HepG2 (cell line): ENCODE measurements at regions not wholly inside any gene's neighbourhood (a gene's known extent, or its start where the extent isn't known, plus 50 kb on each side); places are given as distances from the start of the nearest gene placed in this dataset.
A peak's percentile ranks its signal among the peaks of the same experiment; 100 is the strongest.

ENCODE experiments used
- BCL6 ChIP-seq: IDR thresholded peaks from 2 replicates; pipeline ENCODE4 v1.6.1; 2016; ENCODE audit warnings: missing genetic modification reagents, missing compliant biosample characterization
- EHMT2 ChIP-seq: fragments of 200-600 bp; sonication (generic); IDR thresholded peaks from 2 replicates; pipeline ENCODE4 v1.7.0; 2017; ENCODE audit warnings: antibody characterized with exemption, low read depth, low read length, borderline replicate concordance
- FOXA1 ChIP-seq, 2 experiments: fragments of 450-650 bp in 1 of 2; sonication (generic) in 1 of 2; formaldehyde crosslinking in 1 of 2; IDR thresholded peaks; 2 replicates each; pipeline versions ENCODE4 v1.4.0 to v1.6.1; 2016 to 2020; ENCODE audit warnings: missing genetic modification reagents in 1 of 2
- GATA4 ChIP-seq: sonication (generic); IDR thresholded peaks from 2 replicates; pipeline ENCODE4 v1.6.1; 2016; ENCODE audit warnings: antibody characterized with exemption, low read depth, borderline replicate concordance
- GATAD2A ChIP-seq: IDR thresholded peaks from 2 replicates; pipeline ENCODE4 v1.6.1; 2016
- HMG20A ChIP-seq: IDR thresholded peaks from 2 replicates; pipeline ENCODE4 v1.6.1; 2016; ENCODE audit warnings: borderline replicate concordance
- MIER2 ChIP-seq: IDR thresholded peaks from 2 replicates; pipeline ENCODE4 v1.6.1; 2016; ENCODE audit warnings: missing biosample characterization, missing genetic modification reagents
- MIXL1 ChIP-seq: IDR thresholded peaks from 2 replicates; pipeline ENCODE4 v1.6.1; 2016
- NCOR1 ChIP-seq: fragments of 200-600 bp; sonication (generic); IDR thresholded peaks from 2 replicates; pipeline ENCODE4 v1.7.0; 2017; ENCODE audit warnings: antibody characterized with exemption, low read length, borderline replicate concordance
- NFIC ChIP-seq: IDR thresholded peaks from 2 replicates; pipeline ENCODE4 v1.6.1; 2012; ENCODE audit warnings: mild to moderate bottlenecking, low read length, inconsistent platforms
- RARA ChIP-seq: IDR thresholded peaks from 2 replicates; pipeline ENCODE4 v1.6.1; 2016; ENCODE audit warnings: missing genetic modification reagents, missing compliant biosample characterization
- SALL1 ChIP-seq: sonication (generic); formaldehyde crosslinking; IDR thresholded peaks from 2 replicates; pipeline ENCODE4 v1.8.0; 2022; ENCODE audit warnings: mild to moderate bottlenecking, missing genetic modification reagents
- SAP130 ChIP-seq: IDR thresholded peaks from 2 replicates; pipeline ENCODE4 v1.6.1; 2016; ENCODE audit warnings: low read depth
- THAP9 ChIP-seq: sonication (generic); formaldehyde crosslinking; IDR thresholded peaks from 2 replicates; pipeline ENCODE4; 2020; ENCODE audit warnings: missing genetic modification reagents, mild to moderate bottlenecking, borderline replicate concordance
- ZBTB20 ChIP-seq: sonication (generic); formaldehyde crosslinking; IDR thresholded peaks from 2 replicates; pipeline ENCODE4 v1.8.1; 2023; ENCODE audit warnings: missing genetic modification reagents, low read depth, mild to moderate bottlenecking, borderline replicate concordance
- ZNF3 ChIP-seq: IDR thresholded peaks from 2 replicates; pipeline ENCODE4 v1.7.0; 2017; ENCODE audit warnings: inconsistent platforms
- ZNF709 ChIP-seq: sonication (generic); formaldehyde crosslinking; IDR thresholded peaks from 2 replicates; pipeline ENCODE4 v1.5.0; 2020; ENCODE audit warnings: mild to moderate bottlenecking, missing genetic modification reagents
- ZNF724P ChIP-seq: sonication (generic); formaldehyde crosslinking; IDR thresholded peaks from 2 replicates; pipeline ENCODE4 v1.8.0; 2022; ENCODE audit warnings: missing genetic modification reagents, borderline replicate concordance
- TF ChIP-seq, protein P1 (sequence below): sonication (generic); formaldehyde crosslinking; IDR thresholded peaks from 2 replicates; pipeline ENCODE4 v1.5.0; 2020; ENCODE audit warnings: missing genetic modification reagents, mild to moderate bottlenecking, borderline replicate concordance
- TF ChIP-seq, protein P2 (sequence below): sonication (generic); formaldehyde crosslinking; IDR thresholded peaks from 2 replicates; pipeline ENCODE4 v1.4.0; 2020; ENCODE audit warnings: missing genetic modification reagents
- TF ChIP-seq, protein P3 (sequence below): IDR thresholded peaks from 2 replicates; pipeline ENCODE4 v1.6.1; 2016; ENCODE audit warnings: low read depth
- TF ChIP-seq, protein P4 (sequence below): IDR thresholded peaks from 2 replicates; pipeline ENCODE4 v1.6.1; 2016; ENCODE audit warnings: missing genetic modification reagents, missing compliant biosample characterization

DNA sequence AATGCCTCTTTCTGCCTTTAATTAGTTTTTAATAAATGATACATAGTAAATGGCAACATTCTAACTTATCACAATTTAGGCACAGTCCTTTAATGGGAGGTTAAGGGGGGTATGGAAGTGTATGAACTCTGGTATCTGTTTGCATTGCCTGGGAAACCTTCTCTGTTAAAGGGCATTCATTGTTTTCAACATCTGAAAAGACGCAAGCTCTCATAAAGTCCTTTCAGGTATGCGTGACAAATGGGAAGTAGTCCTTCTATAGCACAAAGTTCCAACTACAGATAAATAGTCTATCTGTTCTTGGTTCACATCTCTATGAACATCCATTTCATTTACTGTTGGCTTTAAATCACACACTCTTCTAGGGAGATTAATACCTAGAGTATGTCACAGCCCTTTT is 298.0 kb upstream of the PMFBP1 start (continued):
- TF ChIP-seq THAP9 (CRISPR knock-in tag) = no peak
- no peak for TF ChIP-seq GATA4
- no peak for TF ChIP-seq FOXA1 (IDR thresholded peaks at IDR 0.05)
- TF ChIP-seq FOXA1 (CRISPR knock-in tag; IDR thresholded peaks at IDR 0.05) = no peak
- 0 out of 2 replicates have a peak, but pooled peaks have one; percentile 45 for TF ChIP-seq MIXL1 (CRISPR knock-in tag)
- TF ChIP-seq SAP130 (CRISPR knock-in tag) = peak; percentile 73
- no peak for TF ChIP-seq ZNF709
- no peak for TF ChIP-seq ZNF724P
- TF ChIP-seq, protein P1, sequence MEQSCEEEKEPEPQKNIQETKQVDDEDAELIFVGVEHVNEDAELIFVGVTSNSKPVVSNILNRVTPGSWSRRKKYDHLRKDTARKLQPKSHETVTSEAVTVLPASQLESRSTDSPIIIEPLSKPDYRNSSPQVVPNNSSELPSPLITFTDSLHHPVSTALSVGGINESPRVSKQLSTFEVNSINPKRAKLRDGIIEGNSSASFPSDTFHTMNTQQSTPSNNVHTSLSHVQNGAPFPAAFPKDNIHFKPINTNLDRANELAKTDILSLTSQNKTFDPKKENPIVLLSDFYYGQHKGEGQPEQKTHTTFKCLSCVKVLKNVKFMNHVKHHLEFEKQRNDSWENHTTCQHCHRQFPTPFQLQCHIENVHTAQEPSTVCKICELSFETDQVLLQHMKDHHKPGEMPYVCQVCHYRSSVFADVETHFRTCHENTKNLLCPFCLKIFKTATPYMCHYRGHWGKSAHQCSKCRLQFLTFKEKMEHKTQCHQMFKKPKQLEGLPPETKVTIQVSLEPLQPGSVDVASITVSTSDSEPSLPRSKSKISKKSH (CRISPR knock-in tag) = no peak
- TF ChIP-seq BCL6 = peak; percentile 81
- TF ChIP-seq MIER2 (CRISPR knock-in tag) = peak; percentile 28; the same call in 1 of the 2 replicates
- TF ChIP-seq, protein P2, sequence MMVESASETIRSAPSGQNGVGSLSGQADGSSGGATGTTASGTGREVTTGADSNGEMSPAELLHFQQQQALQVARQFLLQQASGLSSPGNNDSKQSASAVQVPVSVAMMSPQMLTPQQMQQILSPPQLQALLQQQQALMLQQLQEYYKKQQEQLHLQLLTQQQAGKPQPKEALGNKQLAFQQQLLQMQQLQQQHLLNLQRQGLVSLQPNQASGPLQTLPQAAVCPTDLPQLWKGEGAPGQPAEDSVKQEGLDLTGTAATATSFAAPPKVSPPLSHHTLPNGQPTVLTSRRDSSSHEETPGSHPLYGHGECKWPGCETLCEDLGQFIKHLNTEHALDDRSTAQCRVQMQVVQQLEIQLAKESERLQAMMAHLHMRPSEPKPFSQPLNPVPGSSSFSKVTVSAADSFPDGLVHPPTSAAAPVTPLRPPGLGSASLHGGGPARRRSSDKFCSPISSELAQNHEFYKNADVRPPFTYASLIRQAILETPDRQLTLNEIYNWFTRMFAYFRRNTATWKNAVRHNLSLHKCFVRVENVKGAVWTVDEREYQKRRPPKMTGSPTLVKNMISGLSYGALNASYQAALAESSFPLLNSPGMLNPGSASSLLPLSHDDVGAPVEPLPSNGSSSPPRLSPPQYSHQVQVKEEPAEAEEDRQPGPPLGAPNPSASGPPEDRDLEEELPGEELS = 0 out of 2 replicates have a peak, but pooled peaks have one; percentile 36
- peak; percentile 67 for TF ChIP-seq RARA
- no peak for TF ChIP-seq ZNF3 (CRISPR knock-in tag)
- TF ChIP-seq NCOR1 = peak; percentile 81; the same call in 1 of the 2 replicates
- peak; percentile 58 for TF ChIP-seq GATAD2A (CRISPR knock-in tag)
- TF ChIP-seq, protein P3, sequence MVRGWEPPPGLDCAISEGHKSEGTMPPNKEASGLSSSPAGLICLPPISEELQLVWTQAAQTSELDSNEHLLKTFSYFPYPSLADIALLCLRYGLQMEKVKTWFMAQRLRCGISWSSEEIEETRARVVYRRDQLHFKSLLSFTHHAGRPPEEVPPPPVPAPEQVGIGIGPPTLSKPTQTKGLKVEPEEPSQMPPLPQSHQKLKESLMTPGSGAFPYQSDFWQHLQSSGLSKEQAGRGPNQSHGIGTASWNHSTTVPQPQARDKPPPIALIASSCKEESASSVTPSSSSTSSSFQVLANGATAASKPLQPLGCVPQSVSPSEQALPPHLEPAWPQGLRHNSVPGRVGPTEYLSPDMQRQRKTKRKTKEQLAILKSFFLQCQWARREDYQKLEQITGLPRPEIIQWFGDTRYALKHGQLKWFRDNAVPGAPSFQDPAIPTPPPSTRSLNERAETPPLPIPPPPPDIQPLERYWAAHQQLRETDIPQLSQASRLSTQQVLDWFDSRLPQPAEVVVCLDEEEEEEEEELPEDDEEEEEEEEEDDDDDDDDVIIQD (CRISPR knock-in tag) = peak; percentile 100
- TF ChIP-seq HMG20A (CRISPR knock-in tag) = peak; percentile 49; the same call in 1 of the 2 replicates
- no peak for TF ChIP-seq NFIC
- TF ChIP-seq SALL1 (CRISPR knock-in tag) = peak; percentile 32; the same call in 1 of the 2 replicates
- 0 out of 2 replicates have a peak, but pooled peaks have one; percentile 75 for TF ChIP-seq EHMT2
- TF ChIP-seq ZBTB20 (CRISPR knock-in tag) = peak; percentile 68; the same call in 1 of the 2 replicates
- TF ChIP-seq, protein P4, sequence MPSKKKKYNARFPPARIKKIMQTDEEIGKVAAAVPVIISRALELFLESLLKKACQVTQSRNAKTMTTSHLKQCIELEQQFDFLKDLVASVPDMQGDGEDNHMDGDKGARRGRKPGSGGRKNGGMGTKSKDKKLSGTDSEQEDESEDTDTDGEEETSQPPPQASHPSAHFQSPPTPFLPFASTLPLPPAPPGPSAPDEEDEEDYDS (CRISPR knock-in tag) = no peak
